ENCODE measurements at regions not wholly inside any gene's neighbourhood (a gene's known extent, or its start where the extent isn't known, plus 50 kb on each side); places are given as distances from the start of the nearest gene placed in this dataset.

- DNase-seq = no peak
Observed at GRCh38 chrX:39582976-39583375, 514.8 kb downstream of the BCOR start.

GRCh38 chrX:39585808-39586207 is 511.9 kb downstream of the BCOR start:
- DNase-seq = no peak

GRCh38 chrX:39586359-39586758 is 511.4 kb downstream of the BCOR start:
- no peak for DNase-seq

GRCh38 chrX:39591099-39591498 is 506.7 kb downstream of the BCOR start:
- DNase-seq = no peak

- no peak for DNase-seq
Observed at GRCh38 chrX:39592776-39593175, 505.0 kb downstream of the BCOR start.

GRCh38 chrX:39595977-39596376 is 501.8 kb downstream of the BCOR start:
- no peak for DNase-seq

GRCh38 chrX:39596437-39596836 is 501.3 kb downstream of the BCOR start:
- no peak for DNase-seq

GRCh38 chrX:39599339-39599738 is 498.4 kb downstream of the BCOR start:
- DNase-seq = no peak

- no peak for DNase-seq
Observed at GRCh38 chrX:39600222-39600621, 497.5 kb downstream of the BCOR start.

GRCh38 chrX:39601231-39602177 is 496.3 kb downstream of the BCOR start:
- no peak for DNase-seq

- no peak for DNase-seq
Observed at GRCh38 chrX:39602195-39602594, 495.6 kb downstream of the BCOR start.

GRCh38 chrX:39603230-39603629 is 494.5 kb downstream of the BCOR start:
- no peak for DNase-seq

GRCh38 chrX:39605183-39605582 is 492.6 kb downstream of the BCOR start:
- DNase-seq = no peak

- no peak for DNase-seq
Observed at GRCh38 chrX:39605866-39606265, 491.9 kb downstream of the BCOR start.

GRCh38 chrX:39609941-39610340 is 487.8 kb downstream of the BCOR start:
- no peak for DNase-seq

- no peak for DNase-seq
Observed at GRCh38 chrX:39611468-39611867, 486.3 kb downstream of the BCOR start.

- DNase-seq = no peak
Observed at GRCh38 chrX:39613482-39613995, 484.2 kb downstream of the BCOR start.

GRCh38 chrX:39613997-39614679 is 483.6 kb downstream of the BCOR start:
- DNase-seq = no peak

- DNase-seq = no peak
Observed at GRCh38 chrX:39614680-39614998, 483.1 kb downstream of the BCOR start.

- DNase-seq = no peak
Observed at GRCh38 chrX:39616098-39616729, 481.5 kb downstream of the BCOR start.

GRCh38 chrX:39616731-39617130 is 481.0 kb downstream of the BCOR start:
- DNase-seq = no peak

- DNase-seq = no peak
Observed at GRCh38 chrX:39618178-39618577, 479.6 kb downstream of the BCOR start.

- no peak for DNase-seq
Observed at GRCh38 chrX:39619182-39620009, 478.4 kb downstream of the BCOR start.
